Neural progenitor cell (in vitro differentiated cells): ENCODE measurements at regions not wholly inside any gene's neighbourhood (a gene's known extent, or its start where the extent isn't known, plus 50 kb on each side); places are given as distances from the start of the nearest gene placed in this dataset.
"Not testable (repeated sequence)": the region's sequence is repeated elsewhere in the genome, so short reads cannot be mapped to it uniquely, and the experiment has no call there.

Experiments used
- DNase-seq: peaks from one replicate; pipeline ENCODE4 v3.0.0-alpha.2; 2016; ENCODE audit warnings: low spot score
- H2AFZ ChIP-seq: fragments of 200-600 bp; sonication (generic); replicated peaks from 2 replicates; pipeline ENCODE4 v1.6.1; 2016; ENCODE audit warnings: antibody characterized with exemption
- H3F3A ChIP-seq: fragments of 200-600 bp; sonication (generic); 2 replicates; pipeline ENCODE4 v1.6.1; 2016; ENCODE audit warnings: antibody characterized with exemption, low read depth
- H3K27ac ChIP-seq: fragments of 200-600 bp; sonication (generic); 2 replicates; pipeline ENCODE4 v1.5.1; 2016; ENCODE audit warnings: mild to moderate bottlenecking
- H3K27me3 ChIP-seq: fragments of 200-600 bp; sonication (generic); 2 replicates; pipeline ENCODE4 v1.6.1; 2016; ENCODE audit warnings: mild to moderate bottlenecking, moderate library complexity
- H3K36me3 ChIP-seq: fragments of 200-600 bp; sonication (generic); 2 replicates; pipeline ENCODE4 v1.5.1; 2016
- H3K4me1 ChIP-seq: fragments of 200-600 bp; sonication (generic); 2 replicates; pipeline ENCODE4 v1.6.1; 2016; ENCODE audit warnings: mixed run types
- H3K4me2 ChIP-seq: fragments of 200-600 bp; sonication (generic); 2 replicates; pipeline ENCODE4 v1.6.1; 2016
- H3K4me3 ChIP-seq: fragments of 200-600 bp; sonication (generic); 2 replicates; pipeline ENCODE4 v1.5.1; 2016
- H3K79me2 ChIP-seq: fragments of 200-600 bp; sonication (generic); 2 replicates; pipeline ENCODE4 v1.6.1; 2016; ENCODE audit warnings: low read depth
- H3K9ac ChIP-seq: fragments of 200-600 bp; sonication (generic); 2 replicates; pipeline ENCODE4 v1.6.1; 2016
- H3K9me3 ChIP-seq: fragments of 200-600 bp; sonication (generic); 2 replicates; pipeline ENCODE4 v1.5.1; 2016; ENCODE audit warnings: low read depth
- H4K20me1 ChIP-seq: fragments of 200-600 bp; sonication (generic); 2 replicates; pipeline ENCODE4 v1.6.1; 2016; ENCODE audit warnings: low read depth
- H3K27ac Mint-ChIP-seq: 3 replicates; pipeline ENCODE4 v1.8.0; 2021; ENCODE audit warnings: mixed read lengths
- H3K27me3 Mint-ChIP-seq: 2 replicates; pipeline ENCODE4 v1.8.0; 2022; ENCODE audit warnings: low read depth, mild to moderate bottlenecking, inconsistent platforms, moderate library complexity, mixed read lengths; ENCODE audit not compliant: insufficient read depth
- H3K36me3 Mint-ChIP-seq: 3 replicates; pipeline ENCODE4 v1.8.0; 2021; ENCODE audit warnings: mixed read lengths
- H3K4me1 Mint-ChIP-seq: 3 replicates; pipeline ENCODE4 v1.8.0; 2021; ENCODE audit warnings: mixed read lengths
- H3K4me3 Mint-ChIP-seq: 3 replicates; pipeline ENCODE4 v1.8.0; 2021; ENCODE audit warnings: mild to moderate bottlenecking, moderate library complexity, mixed read lengths
- H3K9me3 Mint-ChIP-seq: 3 replicates; pipeline ENCODE4 v1.8.0; 2020; ENCODE audit warnings: mixed read lengths
- CTCF ChIP-seq: fragments of 200-600 bp; sonication (generic); IDR thresholded peaks from 2 replicates; pipeline ENCODE4 v1.5.1; 2017; ENCODE audit warnings: antibody characterized with exemption, mild to moderate bottlenecking
- EZH2 ChIP-seq: fragments of 200-600 bp; sonication (generic); IDR thresholded peaks from 2 replicates; pipeline ENCODE4 v1.6.1; 2017; ENCODE audit warnings: antibody characterized with exemption, mild to moderate bottlenecking, moderate library complexity
- EZH2phosphoT487 ChIP-seq: fragments of 200-600 bp; sonication (generic); IDR thresholded peaks from 2 replicates; pipeline ENCODE4 v1.6.1; 2017; ENCODE audit warnings: antibody characterized with exemption

- Mint-ChIP-seq H3K27ac (no peak overlapping the region), H3K27me3 (no peaks in the 10 kb centered on the region)
- DNase-seq: no peak
These were observed 149.2 kb upstream of the SEMA3D start for GRCh38 chr7:85336086-85336485.

GRCh38 chr7:85335113-85335512, 148.3 kb upstream of the SEMA3D start:
- not testable (repeated sequence) for H3K4me3 ChIP-seq, H3K27ac Mint-ChIP-seq, H3K4me3 Mint-ChIP-seq, H3K9me3 Mint-ChIP-seq, H3F3A ChIP-seq, H3K9ac ChIP-seq, H3K4me1 ChIP-seq, H3K36me3 Mint-ChIP-seq, DNase-seq, H3K27me3 ChIP-seq, H3K79me2 ChIP-seq, H4K20me1 ChIP-seq, H3K9me3 ChIP-seq, H3K4me2 ChIP-seq, H2AFZ ChIP-seq, H3K4me1 Mint-ChIP-seq, H3K27ac ChIP-seq, H3K36me3 ChIP-seq, H3K27me3 Mint-ChIP-seq

More at GRCh38 chr7:85336086-85336485, 149.2 kb upstream of the SEMA3D start:
- Histone ChIP-seq H3K9ac (no peak overlapping the region), H4K20me1 (no peaks in the 10 kb centered on the region), H3K27ac (no peak overlapping the region), H3K4me1 (no peaks in the 10 kb centered on the region), H2AFZ (no peak overlapping the region), H3K4me3 (no peak overlapping the region), H3K4me2 (no peak overlapping the region), H3K36me3 (no peaks in the 10 kb centered on the region), H3K27me3 (no peaks in the 10 kb centered on the region), H3K9me3 (no peaks in the 10 kb centered on the region), H3K79me2 (no peaks in the 10 kb centered on the region), H3F3A (no peaks in the 10 kb centered on the region)
- TF ChIP-seq CTCF (no peak), EZH2phosphoT487 (no peak), EZH2 (no peak)
- H3K9me3 Mint-ChIP-seq: no peaks in the 10 kb centered on the region
- peaks cover 4% of the 10 kb centered on the region for H3K4me1 Mint-ChIP-seq
- no peaks in the 10 kb centered on the region for H3K36me3 Mint-ChIP-seq
- H3K4me3 Mint-ChIP-seq: no peak overlapping the region

GRCh38 chr7:85328456-85328998, 141.7 kb upstream of the SEMA3D start:
- Histone ChIP-seq H3K4me2 (no peak overlapping the region), H3K27me3 (no peaks in the 10 kb centered on the region), H3K27ac (no peak overlapping the region), H3K4me1 (no peaks in the 10 kb centered on the region), H3F3A (no peaks in the 10 kb centered on the region), H4K20me1 (no peaks in the 10 kb centered on the region), H3K79me2 (no peaks in the 10 kb centered on the region), H2AFZ (no peak overlapping the region), H3K9ac (no peak overlapping the region), H3K9me3 (no peaks in the 10 kb centered on the region), H3K36me3 (no peaks in the 10 kb centered on the region), H3K4me3 (no peak overlapping the region)
- Mint-ChIP-seq H3K4me1 (no peaks in the 10 kb centered on the region), H3K9me3 (no peaks in the 10 kb centered on the region), H3K36me3 (no peaks in the 10 kb centered on the region), H3K27ac (no peak overlapping the region), H3K27me3 (no peaks in the 10 kb centered on the region), H3K4me3 (no peak overlapping the region)
- TF ChIP-seq EZH2 (no peak), EZH2phosphoT487 (no peak), CTCF (no peak)
- no peak for DNase-seq

GRCh38 chr7:85324145-85324799, 137.4 kb upstream of the SEMA3D start:
- H3K4me2 ChIP-seq: no peak overlapping the region
- H3K36me3 Mint-ChIP-seq: no peaks in the 10 kb centered on the region
- TF ChIP-seq EZH2phosphoT487 (no peak), CTCF (no peak), EZH2 (no peak)
- no peaks in the 10 kb centered on the region for H3K27me3 Mint-ChIP-seq
- H3K9ac ChIP-seq: no peak overlapping the region
- H4K20me1 ChIP-seq: no peaks in the 10 kb centered on the region
- H3K4me3 ChIP-seq: no peak overlapping the region
- H3K27ac ChIP-seq: no peak overlapping the region
- no peaks in the 10 kb centered on the region for H3K27me3 ChIP-seq
- H2AFZ ChIP-seq: no peak overlapping the region
- H3K9me3 Mint-ChIP-seq: no peaks in the 10 kb centered on the region
- H3K9me3 ChIP-seq: no peaks in the 10 kb centered on the region
- no peaks in the 10 kb centered on the region for H3K4me1 Mint-ChIP-seq
- no peaks in the 10 kb centered on the region for H3F3A ChIP-seq
- no peak overlapping the region for H3K27ac Mint-ChIP-seq
- no peaks in the 10 kb centered on the region for H3K79me2 ChIP-seq
- H3K4me1 ChIP-seq: no peaks in the 10 kb centered on the region
- no peak for DNase-seq
- H3K36me3 ChIP-seq: no peaks in the 10 kb centered on the region
- no peak overlapping the region for H3K4me3 Mint-ChIP-seq
